HepG2 (cell line): ENCODE measurements at regions not wholly inside any gene's neighbourhood (a gene's known extent, or its start where the extent isn't known, plus 50 kb on each side); places are given as distances from the start of the nearest gene placed in this dataset.

Source experiments
- BRCA1 ChIP-seq: sonication (generic); formaldehyde crosslinking; IDR thresholded peaks from 2 replicates; pipeline ENCODE4 v1.4.0; 2020; ENCODE audit warnings: missing genetic modification reagents
- CHD2 ChIP-seq: IDR thresholded peaks from 2 replicates; pipeline ENCODE4 v1.6.1; 2011; ENCODE audit warnings: low read depth, low read length, improper control_type of control experiment
- FOXM1 ChIP-seq: sonication (generic); formaldehyde crosslinking; IDR thresholded peaks from 2 replicates; pipeline ENCODE4 v1.5.0; 2020; ENCODE audit warnings: missing genetic modification reagents
- POLR2A ChIP-seq, 2 experiments: IDR thresholded peaks; 2 replicates each; pipeline ENCODE4 v1.6.1; 2011; ENCODE audit warnings: low read depth in 2 of 2, low read length in 2 of 2, mild to moderate bottlenecking in 1 of 2, moderate library complexity in 1 of 2; ENCODE audit not compliant: insufficient read depth in 1 of 2
- TF ChIP-seq, protein P1 (sequence below): sonication (generic); formaldehyde crosslinking; IDR thresholded peaks from 2 replicates; pipeline ENCODE4 v1.5.0; 2020; ENCODE audit warnings: mild to moderate bottlenecking, missing genetic modification reagents, moderate library complexity
- TF ChIP-seq, protein P2 (sequence below): sonication (generic); formaldehyde crosslinking; IDR thresholded peaks from 2 replicates; pipeline ENCODE4 v1.8.1; 2023; ENCODE audit warnings: mild to moderate bottlenecking, inconsistent platforms, moderate library complexity, missing genetic modification reagents, borderline replicate concordance

DNA sequence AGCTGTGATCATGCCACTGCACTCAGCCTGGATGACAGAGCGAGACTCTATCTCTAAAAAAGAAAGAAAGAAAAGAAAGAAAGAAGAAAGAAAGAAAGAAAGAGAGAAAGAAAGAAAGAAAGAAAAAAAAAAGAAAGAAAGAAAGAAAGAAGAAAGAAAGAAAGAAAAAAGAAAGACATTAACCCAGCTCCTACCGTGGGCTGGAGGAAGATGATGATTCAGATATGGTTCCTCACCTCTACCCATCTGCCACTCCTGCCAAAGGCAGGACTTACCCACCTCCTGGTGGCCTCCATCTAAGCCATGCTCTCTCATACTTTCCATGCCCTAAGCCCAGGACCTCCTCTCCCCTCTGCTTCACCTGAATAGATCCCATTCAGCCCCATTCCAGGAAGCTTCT, 93.3 kb upstream of the LHX1 start:
- TF ChIP-seq, protein P1, sequence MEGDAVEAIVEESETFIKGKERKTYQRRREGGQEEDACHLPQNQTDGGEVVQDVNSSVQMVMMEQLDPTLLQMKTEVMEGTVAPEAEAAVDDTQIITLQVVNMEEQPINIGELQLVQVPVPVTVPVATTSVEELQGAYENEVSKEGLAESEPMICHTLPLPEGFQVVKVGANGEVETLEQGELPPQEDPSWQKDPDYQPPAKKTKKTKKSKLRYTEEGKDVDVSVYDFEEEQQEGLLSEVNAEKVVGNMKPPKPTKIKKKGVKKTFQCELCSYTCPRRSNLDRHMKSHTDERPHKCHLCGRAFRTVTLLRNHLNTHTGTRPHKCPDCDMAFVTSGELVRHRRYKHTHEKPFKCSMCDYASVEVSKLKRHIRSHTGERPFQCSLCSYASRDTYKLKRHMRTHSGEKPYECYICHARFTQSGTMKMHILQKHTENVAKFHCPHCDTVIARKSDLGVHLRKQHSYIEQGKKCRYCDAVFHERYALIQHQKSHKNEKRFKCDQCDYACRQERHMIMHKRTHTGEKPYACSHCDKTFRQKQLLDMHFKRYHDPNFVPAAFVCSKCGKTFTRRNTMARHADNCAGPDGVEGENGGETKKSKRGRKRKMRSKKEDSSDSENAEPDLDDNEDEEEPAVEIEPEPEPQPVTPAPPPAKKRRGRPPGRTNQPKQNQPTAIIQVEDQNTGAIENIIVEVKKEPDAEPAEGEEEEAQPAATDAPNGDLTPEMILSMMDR (CRISPR knock-in tag), result no peak
- TF ChIP-seq POLR2A (IDR thresholded peaks at IDR 0.05; ENCODE audit: insufficient read depth in 1 of 2, low read depth in 2 of 2, low read length in 2 of 2) (no peak), FOXM1 (CRISPR knock-in tag) (no peak), BRCA1 (CRISPR knock-in tag) (no peak), CHD2 (no peak)
- TF ChIP-seq, protein P2, sequence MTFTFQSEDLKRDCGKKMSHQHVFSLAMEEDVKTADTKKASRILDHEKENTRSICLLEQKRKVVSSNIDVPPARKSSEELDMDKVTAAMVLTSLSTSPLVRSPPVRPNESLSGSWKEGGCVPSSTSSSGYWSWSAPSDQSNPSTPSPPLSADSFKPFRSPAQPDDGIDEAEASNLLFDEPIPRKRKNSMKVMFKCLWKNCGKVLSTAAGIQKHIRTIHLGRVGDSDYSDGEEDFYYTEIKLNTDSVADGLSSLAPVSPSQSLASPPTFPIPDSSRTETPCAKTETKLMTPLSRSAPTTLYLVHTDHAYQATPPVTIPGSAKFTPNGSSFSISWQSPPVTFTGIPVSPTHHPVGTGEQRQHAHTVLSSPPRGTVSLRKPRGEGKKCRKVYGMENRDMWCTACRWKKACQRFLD (CRISPR knock-in tag), result no peak
